ENCODE measurements at regions not wholly inside any gene's neighbourhood (a gene's known extent, or its start where the extent isn't known, plus 50 kb on each side); places are given as distances from the start of the nearest gene placed in this dataset.

GRCh38 chr7:20929199-20929598 is 142.5 kb upstream of the SP8 start:
- TF ChIP-seq CTCF (IDR thresholded peaks at IDR 0.05) (no peak), POLR2A (IDR thresholded peaks at IDR 0.05) (no peak)
